ENCODE measurements at regions not wholly inside any gene's neighbourhood (a gene's known extent, or its start where the extent isn't known, plus 50 kb on each side); places are given as distances from the start of the nearest gene placed in this dataset.

GRCh38 chr6:6405031-6405430 lies 84.6 kb upstream of the F13A1 start:
- no peak for TF ChIP-seq POLR2AphosphoS5 (IDR thresholded peaks at IDR 0.05; ENCODE audit: borderline replicate concordance, low read depth, low read length)
- no peak for TF ChIP-seq EZH2 (IDR thresholded peaks at IDR 0.05)
- TF ChIP-seq FOXP2 (optimal IDR thresholded peaks at IDR 0.05; ENCODE audit: control extremely low read depth, extremely low read length, insufficient read depth): no peak

Data from SK-N-MC (cell line).